H1 (cell line): ENCODE measurements at regions not wholly inside any gene's neighbourhood (a gene's known extent, or its start where the extent isn't known, plus 50 kb on each side); places are given as distances from the start of the nearest gene placed in this dataset.

Source experiments
- CTCF ChIA-PET: fragments of 300-600 bp; sonication (Branson Sonifier 250); formaldehyde crosslinking; loops from one replicate; lab custom pipeline; 2021; ENCODE audit not compliant: partially characterized antibody; lab: Charles Lee
- POLR2A ChIA-PET: fragments of 300-600 bp; sonication (Branson Sonifier 250); formaldehyde crosslinking; loops from one replicate; lab custom pipeline; 2021; ENCODE audit warnings: inconsistent platforms; ENCODE audit not compliant: partially characterized antibody; lab: Charles Lee
- DNase-seq, 2 experiments: peaks; one replicate each; pipeline versions ENCODE4 v3.0.0 to v3.0.0-alpha.2; 2010 to 2022; ENCODE audit warnings: low spot score in 2 of 2, low read depth in 1 of 2, mixed read lengths in 1 of 2
- FAIRE-seq: peaks from 2 replicates; lab custom pipeline; 2011; peaks lifted over from hg19 to GRCh38; lab: Jason Lieb, UNC
- H2AFZ ChIP-seq: 2 replicates; pipeline ENCODE4 v1.8.1; 2012; ENCODE audit warnings: low read length, inconsistent platforms
- H2AK5ac ChIP-seq: 2 replicates; pipeline ENCODE4 v1.6.1; 2013; ENCODE audit warnings: low read depth, low read length
- H2BK120ac ChIP-seq: replicated peaks from 2 replicates; pipeline ENCODE3; 2013; ENCODE audit warnings: low read depth, low read length, inconsistent platforms
- H2BK12ac ChIP-seq: 2 replicates; pipeline ENCODE4 v1.6.1; 2013; ENCODE audit warnings: low read depth, low read length
- H2BK15ac ChIP-seq: 2 replicates; pipeline ENCODE4 v1.6.1; 2013; ENCODE audit warnings: low read length
- H2BK20ac ChIP-seq: 2 replicates; pipeline ENCODE4 v1.6.1; 2013; ENCODE audit warnings: low read length
- H2BK5ac ChIP-seq: 2 replicates; pipeline ENCODE4 v1.6.1; 2013; ENCODE audit warnings: low read depth, low read length
- H3K14ac ChIP-seq: 2 replicates; pipeline ENCODE4 v1.6.1; 2013; ENCODE audit warnings: inconsistent platforms; ENCODE audit not compliant: insufficient read length
- H3K18ac ChIP-seq: 2 replicates; pipeline ENCODE4 v1.6.1; 2013; ENCODE audit warnings: low read length; ENCODE audit errors: extremely low read depth
- H3K23ac ChIP-seq: 2 replicates; pipeline ENCODE4 v1.6.1; 2013; ENCODE audit warnings: inconsistent platforms; ENCODE audit not compliant: insufficient read length
- H3K23me2 ChIP-seq: 2 replicates; pipeline ENCODE4 v1.6.1; 2013; ENCODE audit warnings: low read depth, low read length
- H3K27ac ChIP-seq: 2 replicates; pipeline ENCODE4 v1.6.1; 2011; ENCODE audit warnings: low read depth, low read length, inconsistent platforms
- H3K27me3 ChIP-seq, 4 experiments: replicated peaks in 1 of 4; 1 replicate in 1 of 4; 2 replicates in 3 of 4; pipeline versions ENCODE4 v1.6.1 to v1.8.1; 2011 to 2013; ENCODE audit warnings: low read length in 3 of 4, mild to moderate bottlenecking in 3 of 4, inconsistent platforms in 2 of 4, mixed read lengths in 2 of 4, moderate library complexity in 1 of 4; ENCODE audit not compliant: control insufficient read depth in 3 of 4, insufficient read depth in 3 of 4; ENCODE audit errors: extremely low read depth in 1 of 4
- H3K36me3 ChIP-seq, 4 experiments: 2 replicates each; pipeline versions ENCODE4 v1.6.1 to v1.8.1; 2011 to 2013; ENCODE audit warnings: mild to moderate bottlenecking in 4 of 4, low read length in 3 of 4, moderate library complexity in 2 of 4, control low read depth in 1 of 4, inconsistent platforms in 1 of 4; ENCODE audit not compliant: insufficient read depth in 4 of 4, control insufficient read depth in 2 of 4
- H3K4ac ChIP-seq: replicated peaks from 2 replicates; pipeline ENCODE3; 2013; ENCODE audit warnings: low read length, low read depth, mixed read lengths, inconsistent platforms; ENCODE audit not compliant: insufficient read length
- H3K4me1 ChIP-seq, 4 experiments: replicated peaks in 1 of 4; 1 replicate in 1 of 4; 2 replicates in 3 of 4; pipeline versions ENCODE4 v1.6.1 to v1.8.1; 2011 to 2013; ENCODE audit warnings: low read length in 3 of 4, inconsistent platforms in 2 of 4, mixed read lengths in 1 of 4; ENCODE audit not compliant: insufficient read depth in 4 of 4, control insufficient read depth in 3 of 4
- H3K4me2 ChIP-seq, 2 experiments: 2 replicates each; pipeline versions ENCODE4 v1.6.1 to v1.8.1; 2011 to 2013; ENCODE audit warnings: low read depth in 2 of 2, low read length in 2 of 2, control low read depth in 1 of 2, inconsistent platforms in 1 of 2, mild to moderate bottlenecking in 1 of 2; ENCODE audit not compliant: insufficient read depth in 1 of 2
- H3K4me3 ChIP-seq, 4 experiments: fragments of 200-600, 300-600 bp in 1 of 4; sonication (generic), shearing (Covaris generic), sonication (Bioruptor Twin) in 1 of 4; 2 replicates each; pipeline versions ENCODE4 v1.5.1 to v1.8.1; 2011 to 2016; ENCODE audit warnings: low read length in 4 of 4, low read depth in 3 of 4, control low read depth in 2 of 4, inconsistent platforms in 2 of 4, mild to moderate bottlenecking in 2 of 4, mixed read lengths in 1 of 4, moderate library complexity in 1 of 4; ENCODE audit not compliant: insufficient read depth in 2 of 4; ENCODE audit errors: extremely low read depth in 1 of 4
- H3K56ac ChIP-seq: replicated peaks from 2 replicates; pipeline ENCODE3; 2013; ENCODE audit warnings: low read depth, mild to moderate bottlenecking, mixed read lengths, low read length, inconsistent platforms; ENCODE audit not compliant: insufficient read length
- H3K79me1 ChIP-seq: 2 replicates; pipeline ENCODE4 v1.6.1; 2013; ENCODE audit warnings: low read depth, low read length, control low read depth
- H3K79me2 ChIP-seq, 2 experiments: 2 replicates each; pipeline versions ENCODE4 v1.6.1 to v1.8.1; 2012 to 2013; ENCODE audit warnings: low read length in 2 of 2, mild to moderate bottlenecking in 2 of 2, inconsistent platforms in 1 of 2; ENCODE audit not compliant: insufficient read depth in 2 of 2, control insufficient read depth in 1 of 2
- H3K9ac ChIP-seq, 4 experiments: replicated peaks in 1 of 4; 1 replicate in 1 of 4; 2 replicates in 3 of 4; pipeline versions ENCODE4 v1.6.1 to v1.8.1; 2011 to 2013; ENCODE audit warnings: low read depth in 3 of 4, low read length in 3 of 4, control low read depth in 2 of 4, mild to moderate bottlenecking in 2 of 4, moderate library complexity in 2 of 4, inconsistent platforms in 1 of 4; ENCODE audit errors: extremely low read depth in 1 of 4
- H3K9me3 ChIP-seq, 2 experiments: 2 replicates each; pipeline versions ENCODE4 v1.6.1 to v1.8.1; 2012 to 2013; ENCODE audit warnings: mild to moderate bottlenecking in 2 of 2, moderate library complexity in 2 of 2, control low read depth in 1 of 2, inconsistent platforms in 1 of 2, low read depth in 1 of 2, low read length in 1 of 2, mixed read lengths in 1 of 2; ENCODE audit not compliant: insufficient read depth in 2 of 2
- H4K20me1 ChIP-seq, 2 experiments: replicated peaks in 1 of 2; 2 replicates each; pipeline versions ENCODE3 to v1.8.1; 2011 to 2013; ENCODE audit warnings: inconsistent platforms in 2 of 2, low read length in 2 of 2, mild to moderate bottlenecking in 1 of 2; ENCODE audit not compliant: insufficient read depth in 2 of 2, control insufficient read depth in 1 of 2
- H4K5ac ChIP-seq: 2 replicates; pipeline ENCODE4 v1.6.1; 2013; ENCODE audit warnings: low read length, low read depth, mixed read lengths, inconsistent platforms; ENCODE audit not compliant: insufficient read length
- H4K8ac ChIP-seq: 2 replicates; pipeline ENCODE4 v1.8.0; 2013; ENCODE audit warnings: mild to moderate bottlenecking, moderate library complexity, low read length, inconsistent platforms; ENCODE audit not compliant: insufficient read depth; ENCODE audit errors: extremely low read depth
- H4K91ac ChIP-seq: replicated peaks from 2 replicates; pipeline ENCODE3; 2013; ENCODE audit warnings: low read length, mixed read lengths, inconsistent platforms; ENCODE audit not compliant: insufficient read length
- EGR1 ChIP-seq: IDR thresholded peaks from 2 replicates; pipeline ENCODE4 v1.6.1; 2011; ENCODE audit warnings: low read depth, low read length, borderline replicate concordance
- RBBP5 ChIP-seq: IDR thresholded peaks from 2 replicates; pipeline ENCODE4 v1.7.1; 2012; ENCODE audit warnings: low read depth, mild to moderate bottlenecking, inconsistent platforms, low read length, moderate library complexity, borderline replicate concordance
- RFX5 ChIP-seq: IDR thresholded peaks from 2 replicates; pipeline ENCODE4 v1.6.1; 2011; ENCODE audit warnings: low read depth, low read length, improper control_type of control experiment, borderline replicate concordance
- WGBS, 2 experiments: shearing (Covaris generic) in 1 of 2; methylation state at CpG; one replicate each; pipeline versions ENCODE4 v1.1.6 to v1.1.7; 2013 to 2015; ENCODE audit warnings: low lambda C conversion rate in 2 of 2, mixed read lengths in 2 of 2, inconsistent platforms in 1 of 2, low coverage in 1 of 2, missing lambda C conversion rate in 1 of 2; ENCODE audit not compliant: insufficient replicate concordance in 2 of 2, insufficient coverage in 1 of 2, insufficient read length in 1 of 2; ENCODE audit errors: extremely low coverage in 1 of 2, missing lambda C conversion rate in 1 of 2; 5-methylcytosine and 5-hydroxymethylcytosine counted together

DNA sequence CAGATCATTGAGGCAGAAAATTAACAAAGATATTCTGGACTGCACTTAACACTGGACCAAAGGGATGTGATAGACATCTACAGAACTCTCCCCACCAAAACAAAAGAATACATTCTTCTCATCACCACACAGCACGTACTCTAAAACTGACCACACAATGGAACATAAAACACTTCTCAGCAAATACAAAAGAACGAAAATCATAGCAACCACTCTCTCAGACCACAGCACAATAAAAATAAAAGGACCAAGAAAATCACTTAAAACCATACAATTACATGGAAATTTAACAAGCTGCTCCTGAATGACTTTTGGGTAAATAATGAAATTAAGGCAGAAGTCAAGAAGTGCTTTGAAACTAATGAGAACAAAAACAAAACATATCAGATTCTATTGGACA, 254.0 kb upstream of the STXBP6 start:
- Histone ChIP-seq H4K8ac (no peak overlapping the region), H3K23ac (no peak overlapping the region), H2BK120ac (no peak overlapping the region), H2BK15ac (no peak overlapping the region), H4K20me1 (no peaks in the 10 kb centered on the region), H3K79me2 (no peaks in the 10 kb centered on the region), H3K23me2 (no peaks in the 10 kb centered on the region), H3K27me3 (no peaks in the 10 kb centered on the region), H2BK20ac (no peak overlapping the region), H4K5ac (no peak overlapping the region), H3K56ac (no peak overlapping the region), H3K4ac (no peak overlapping the region), H3K4me1 (no peaks in the 10 kb centered on the region), H3K36me3 (no peaks in the 10 kb centered on the region), H3K79me1 (no peaks in the 10 kb centered on the region), H3K27ac (no peak overlapping the region), H2AK5ac (no peak overlapping the region), H3K4me3 (no peak overlapping the region), H2BK5ac (no peak overlapping the region), H3K9me3 (no peaks in the 10 kb centered on the region), H3K4me2 (no peak overlapping the region), H3K14ac (no peak overlapping the region), H3K9ac (no peak overlapping the region), H4K91ac (no peak overlapping the region), H3K18ac (no peak overlapping the region), H2AFZ (no peak overlapping the region), H2BK12ac (no peak overlapping the region)
- POLR2A ChIA-PET = no interaction called here
- CTCF ChIA-PET = interaction anchor here (0.9 to 1.2 kb wide), 2 partner anchors 24 to 108 kb away, joined by 3 read pairs; no protein-coding TSS in a partner anchor
- WGBS, 2 experiments = 88% methylated on average over 2 of the region's 2 CpGs; no CpG with 5 or more reads in 1 of the 2 experiments
- no peak for DNase-seq
- FAIRE-seq = no peak
- no peak for TF ChIP-seq EGR1
- no peak for TF ChIP-seq RBBP5
- no peak for TF ChIP-seq RFX5
